DND-41 (cell line): ENCODE measurements at regions not wholly inside any gene's neighbourhood (a gene's known extent, or its start where the extent isn't known, plus 50 kb on each side); places are given as distances from the start of the nearest gene placed in this dataset.

Experiments
- ATAC-seq: fragments of 200-7000 bp; cut with Tn5 transposase; 3 replicates; pipeline ENCODE4 v1.9.1; 2021; ENCODE audit warnings: low read depth; ENCODE audit not compliant: insufficient read depth
- DNase-seq: peaks from one replicate; pipeline ENCODE4 v3.0.0-alpha.2; 2020
- H2AFZ ChIP-seq: 2 replicates; pipeline ENCODE4 v1.6.0; 2012; ENCODE audit warnings: low read depth, low read length
- H3K27ac ChIP-seq: 2 replicates; pipeline ENCODE4 v1.5.1; 2012; ENCODE audit warnings: low read length, inconsistent platforms
- H3K27me3 ChIP-seq: fragments of 200-600 bp; sonication (generic); 2 replicates; pipeline ENCODE4 v1.6.0; 2012; ENCODE audit warnings: low read length, mild to moderate bottlenecking, inconsistent platforms; ENCODE audit not compliant: insufficient read depth, poor library complexity
- H3K36me3 ChIP-seq: 2 replicates; pipeline ENCODE4 v1.5.1; 2012; ENCODE audit warnings: low read length, inconsistent platforms; ENCODE audit not compliant: insufficient read depth
- H3K4me1 ChIP-seq: 2 replicates; pipeline ENCODE4 v1.5.1; 2012; ENCODE audit warnings: mild to moderate bottlenecking, low read length; ENCODE audit not compliant: insufficient read depth
- H3K4me2 ChIP-seq: 2 replicates; pipeline ENCODE4 v1.6.0; 2012; ENCODE audit warnings: mild to moderate bottlenecking, moderate library complexity, low read length, inconsistent platforms; ENCODE audit not compliant: insufficient read depth
- H3K4me3 ChIP-seq, 2 experiments: fragments of 200-600 bp in 1 of 2; shearing (Covaris generic) in 1 of 2; 2 replicates each; pipeline ENCODE4 v1.5.1; 2012 to 2016; ENCODE audit warnings: inconsistent platforms in 2 of 2, low read length in 2 of 2, mild to moderate bottlenecking in 2 of 2, low read depth in 1 of 2, moderate library complexity in 1 of 2
- H3K79me2 ChIP-seq: 2 replicates; pipeline ENCODE4 v1.6.0; 2012; ENCODE audit warnings: low read length, inconsistent platforms; ENCODE audit not compliant: insufficient read depth
- H3K9ac ChIP-seq: 2 replicates; pipeline ENCODE4 v1.6.0; 2012; ENCODE audit warnings: low read depth, mild to moderate bottlenecking, inconsistent platforms, low read length, moderate library complexity
- H3K9me3 ChIP-seq: 2 replicates; pipeline ENCODE4 v1.5.1; 2012; ENCODE audit warnings: low read length, moderate library complexity, mild to moderate bottlenecking, inconsistent platforms; ENCODE audit not compliant: insufficient read depth, severe bottlenecking
- H4K20me1 ChIP-seq: 2 replicates; pipeline ENCODE4 v1.6.0; 2012; ENCODE audit warnings: low read length; ENCODE audit not compliant: insufficient read depth
- CTCF ChIP-seq: IDR thresholded peaks from 2 replicates; pipeline ENCODE4 v1.5.1; 2012; ENCODE audit warnings: borderline replicate concordance, low read length, moderate library complexity, mild to moderate bottlenecking; ENCODE audit not compliant: poor library complexity, severe bottlenecking; ENCODE audit errors: extremely low read depth
- EZH2 ChIP-seq: IDR thresholded peaks from 3 replicates; pipeline ENCODE4 v1.6.1; 2012; ENCODE audit warnings: borderline replicate concordance, low read depth, mild to moderate bottlenecking, moderate library complexity, low read length, inconsistent platforms; ENCODE audit not compliant: severe bottlenecking

- no peak overlapping the region for H3K9ac ChIP-seq
- no peaks in the 10 kb centered on the region for H3K4me1 ChIP-seq
- H3K79me2 ChIP-seq, result no peaks in the 10 kb centered on the region
- ATAC-seq (no peak), DNase-seq (no peak)
- no peak for TF ChIP-seq EZH2
- no peak for TF ChIP-seq CTCF
- no peaks in the 10 kb centered on the region for H3K9me3 ChIP-seq
- H4K20me1 ChIP-seq, result peaks cover 3% of the 10 kb centered on the region; the same call in 1 of the 2 replicates
- H3K36me3 ChIP-seq, result no peaks in the 10 kb centered on the region
- H3K27ac ChIP-seq, result no peak overlapping the region
- H3K4me2 ChIP-seq, result no peak overlapping the region
- no peak overlapping the region for H2AFZ ChIP-seq
- no peak overlapping the region for H3K4me3 ChIP-seq
- H3K27me3 ChIP-seq, result peaks cover 14% of the 10 kb centered on the region
Observed at GRCh38 chr17:34858591-34859565, 102.4 kb downstream of the CCT6B start.

GRCh38 chr17:34853924-34854323 is 107.3 kb downstream of the CCT6B start:
- Histone ChIP-seq H3K9ac (no peak overlapping the region), H4K20me1 (peaks cover 3% of the 10 kb centered on the region; the same call in 1 of the 2 replicates), H2AFZ (no peak overlapping the region), H3K4me2 (no peak overlapping the region), H3K27ac (no peak overlapping the region), H3K9me3 (no peaks in the 10 kb centered on the region), H3K4me3 (no peak overlapping the region), H3K27me3 (peaks cover 15% of the 10 kb centered on the region), H3K79me2 (no peaks in the 10 kb centered on the region), H3K36me3 (no peaks in the 10 kb centered on the region), H3K4me1 (no peaks in the 10 kb centered on the region)
- TF ChIP-seq CTCF (no peak), EZH2 (no peak)
- DNase-seq, result no peak
- ATAC-seq, result no peak

GRCh38 chr17:34852614-34853013 is 108.6 kb downstream of the CCT6B start:
- no peak overlapping the region for H2AFZ ChIP-seq
- no peaks in the 10 kb centered on the region for H3K36me3 ChIP-seq
- no peak overlapping the region for H3K4me2 ChIP-seq
- H3K4me3 ChIP-seq, result no peak overlapping the region
- H3K27me3 ChIP-seq, result peaks cover 15% of the 10 kb centered on the region
- no peaks in the 10 kb centered on the region for H3K4me1 ChIP-seq
- ATAC-seq (no peak), DNase-seq (no peak)
- no peak overlapping the region for H3K9ac ChIP-seq
- H3K9me3 ChIP-seq, result no peaks in the 10 kb centered on the region
- TF ChIP-seq CTCF (peak; percentile 28), EZH2 (no peak)
- no peaks in the 10 kb centered on the region for H4K20me1 ChIP-seq
- H3K79me2 ChIP-seq, result no peaks in the 10 kb centered on the region
- H3K27ac ChIP-seq, result no peak overlapping the region
